ENCODE measurements at regions not wholly inside any gene's neighbourhood (a gene's known extent, or its start where the extent isn't known, plus 50 kb on each side); places are given as distances from the start of the nearest gene placed in this dataset.

- TF ChIP-seq POLR2A (IDR thresholded peaks at IDR 0.05; ENCODE audit: low read depth, low read length), result no peak
- no peak for TF ChIP-seq POLR2AphosphoS5 (IDR thresholded peaks at IDR 0.05; ENCODE audit: low read depth, low read length)
Measured at GRCh38 chr5:152051499-152052454, 127.1 kb upstream of the GLRA1 start.
